Stimulated activated naive B cell treated with anti-CD40 and anti-IgM and Interleukin-4, amounts not matched to agents 10 μg/mL and 1 μg/mL and 100 μg/mL, for 72 hours (primary cell): ENCODE measurements at regions not wholly inside any gene's neighbourhood (a gene's known extent, or its start where the extent isn't known, plus 50 kb on each side); places are given as distances from the start of the nearest gene placed in this dataset.
"Not testable (repeated sequence)": the region's sequence is repeated elsewhere in the genome, so short reads cannot be mapped to it uniquely, and the experiment has no call there.

Experiments
- ATAC-seq, 2 donors: fragments of 150-1000 bp; cut with Tn5 transposase; replicated peaks; 2 replicates each; pipeline ENCODE4 v1.10.0; 2021; ENCODE audit warnings: moderate library complexity in 1 of 2
- DNase-seq: peaks from one replicate; pipeline ENCODE4 v3.0.0; 2021
- H3K27ac Mint-ChIP-seq: one replicate; pipeline ENCODE4 v1.8.0; 2022; ENCODE audit warnings: mild to moderate bottlenecking, mixed read lengths
- H3K27me3 Mint-ChIP-seq, 2 donors: one replicate each; pipeline ENCODE4 v1.8.0; 2022; ENCODE audit warnings: mixed read lengths in 2 of 2
- H3K36me3 Mint-ChIP-seq, 2 donors: one replicate each; pipeline ENCODE4 v1.8.0; 2022; ENCODE audit warnings: mixed read lengths in 2 of 2, mild to moderate bottlenecking in 1 of 2
- H3K4me1 Mint-ChIP-seq, 2 donors: one replicate each; pipeline ENCODE4 v1.8.0; 2022; ENCODE audit warnings: mixed read lengths in 2 of 2, mild to moderate bottlenecking in 1 of 2
- H3K4me3 Mint-ChIP-seq, 2 donors: one replicate each; pipeline ENCODE4 v1.8.0; 2022; ENCODE audit warnings: mild to moderate bottlenecking in 2 of 2, mixed read lengths in 2 of 2, moderate library complexity in 1 of 2
- H3K9me3 Mint-ChIP-seq, 2 donors: one replicate each; pipeline ENCODE4 v1.8.0; 2022; ENCODE audit warnings: mixed read lengths in 2 of 2, mild to moderate bottlenecking in 1 of 2

DNA sequence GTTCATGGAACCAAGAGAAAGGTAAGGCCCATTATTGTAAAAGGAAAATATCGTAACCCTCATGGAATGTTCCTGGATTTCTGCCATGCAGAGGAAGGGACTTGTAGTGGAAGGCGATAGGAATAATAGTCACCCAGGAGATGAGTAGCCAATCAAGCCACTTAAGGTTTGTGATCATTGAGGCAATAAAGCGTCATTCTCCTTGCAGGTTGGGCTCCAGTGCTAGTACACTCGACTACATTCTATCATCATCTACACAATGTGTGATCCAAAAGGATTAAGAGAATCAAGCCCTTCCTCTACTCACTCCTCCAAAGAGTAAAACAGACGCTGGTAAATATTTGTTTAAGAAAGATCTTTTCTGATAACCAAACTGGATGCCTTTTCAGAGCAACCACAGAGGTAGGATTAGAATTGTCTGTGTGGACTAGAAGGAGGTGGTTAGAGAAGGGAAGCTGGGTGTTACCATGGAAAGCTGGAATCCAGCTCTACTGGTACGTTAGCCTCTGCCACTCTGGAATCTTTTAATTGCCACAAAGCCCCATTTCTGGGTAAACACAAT, 245.7 kb downstream of the IKZF2 start:
- ATAC-seq (no peak), DNase-seq (no peak)
- Mint-ChIP-seq H3K4me1 (peaks cover 8 to 16% of the 10 kb centered on the region in 2 donors), H3K27ac (peak overlapping the region; percentile 3), H3K27me3 (no peaks in the 10 kb centered on the region), H3K4me3 (no peak overlapping the region), H3K36me3 (peaks cover 4 to 5% of the 10 kb centered on the region in 2 donors), H3K9me3 (peaks cover 0 to 3% of the 10 kb centered on the region in 2 donors)

DNA sequence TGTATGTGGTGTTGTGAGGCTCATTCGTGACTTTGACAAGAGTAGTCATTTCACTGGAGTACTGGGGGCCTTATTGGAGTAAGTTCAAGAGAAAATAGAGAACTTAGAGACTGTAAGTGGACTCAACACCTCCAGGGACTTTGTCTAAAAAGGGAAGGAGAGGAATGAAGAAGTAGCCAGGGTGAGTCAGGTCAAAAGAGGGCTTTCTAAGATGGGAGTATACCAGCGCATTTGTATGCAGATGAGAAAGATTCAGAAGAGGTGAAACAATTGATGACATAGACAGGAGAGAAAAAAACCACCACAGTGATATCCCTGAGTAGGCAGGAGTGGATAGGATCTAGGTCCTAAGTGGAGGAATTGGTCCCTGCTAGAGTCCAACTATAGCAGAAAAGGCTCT, 246.8 kb downstream of the IKZF2 start:
- H3K4me3 Mint-ChIP-seq, result no peak overlapping the region
- H3K36me3 Mint-ChIP-seq, result peaks cover 3 to 5% of the 10 kb centered on the region in 2 donors
- H3K27ac Mint-ChIP-seq, result no peak overlapping the region
- peak; percentile 96 to 99 for ATAC-seq
- peak; percentile 4 for DNase-seq
- H3K27me3 Mint-ChIP-seq, result no peaks in the 10 kb centered on the region
- H3K9me3 Mint-ChIP-seq, result peaks cover 0 to 3% of the 10 kb centered on the region in 2 donors
- peaks cover 8 to 16% of the 10 kb centered on the region in 2 donors for H3K4me1 Mint-ChIP-seq

DNA sequence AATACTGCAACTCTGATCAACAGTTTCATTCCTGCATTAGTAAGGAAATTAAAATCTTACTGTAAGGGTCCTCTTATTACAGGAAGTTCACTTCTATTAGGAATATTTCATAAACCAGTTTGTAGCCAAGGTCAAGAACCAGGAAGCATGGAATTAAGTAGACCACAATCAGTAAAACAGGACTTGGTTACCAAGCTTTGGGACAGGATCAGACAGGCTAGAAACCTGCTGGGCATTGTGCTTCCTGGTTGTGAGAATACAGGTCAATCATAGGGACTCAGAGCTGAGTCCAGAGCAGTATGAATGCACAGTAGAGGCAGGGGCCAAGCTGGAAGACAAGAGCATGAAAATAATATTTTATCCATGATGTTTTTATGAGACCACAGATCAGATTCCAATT, 248.0 kb downstream of the IKZF2 start:
- H3K27ac Mint-ChIP-seq, result no peak overlapping the region
- no peaks in the 10 kb centered on the region for H3K9me3 Mint-ChIP-seq
- H3K36me3 Mint-ChIP-seq, result no peaks in the 10 kb centered on the region
- H3K4me1 Mint-ChIP-seq, result peaks cover 8 to 16% of the 10 kb centered on the region in 2 donors
- no peak for DNase-seq
- H3K27me3 Mint-ChIP-seq, result no peaks in the 10 kb centered on the region
- H3K4me3 Mint-ChIP-seq, result no peak overlapping the region
- no peak for ATAC-seq

DNA sequence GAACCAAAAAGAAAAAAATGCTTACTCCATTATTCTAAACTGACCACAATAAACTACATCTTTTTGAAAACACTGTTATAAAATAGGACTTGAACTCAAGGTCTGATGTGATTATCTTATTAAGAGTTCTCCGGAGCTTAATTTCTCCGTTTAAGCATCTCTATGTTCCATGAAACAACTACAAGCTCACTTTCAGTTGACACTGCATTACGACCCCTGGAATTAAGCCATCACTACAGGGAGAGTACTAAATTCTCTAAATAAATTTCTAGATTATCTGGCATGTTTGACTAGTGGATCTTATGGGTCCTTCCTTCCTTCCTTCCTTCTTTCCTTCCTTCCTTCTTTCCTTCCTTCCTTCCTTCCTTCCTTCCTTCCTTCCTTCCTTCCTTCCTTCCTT, 249.0 kb downstream of the IKZF2 start:
- ATAC-seq (no peak), DNase-seq (no peak)
- no peaks in the 10 kb centered on the region for H3K27me3 Mint-ChIP-seq
- H3K4me1 Mint-ChIP-seq, result peaks cover 8 to 16% of the 10 kb centered on the region in 2 donors
- H3K27ac Mint-ChIP-seq, result no peak overlapping the region
- H3K36me3 Mint-ChIP-seq, result no peaks in the 10 kb centered on the region
- no peak overlapping the region for H3K4me3 Mint-ChIP-seq
- H3K9me3 Mint-ChIP-seq, result no peaks in the 10 kb centered on the region

DNA sequence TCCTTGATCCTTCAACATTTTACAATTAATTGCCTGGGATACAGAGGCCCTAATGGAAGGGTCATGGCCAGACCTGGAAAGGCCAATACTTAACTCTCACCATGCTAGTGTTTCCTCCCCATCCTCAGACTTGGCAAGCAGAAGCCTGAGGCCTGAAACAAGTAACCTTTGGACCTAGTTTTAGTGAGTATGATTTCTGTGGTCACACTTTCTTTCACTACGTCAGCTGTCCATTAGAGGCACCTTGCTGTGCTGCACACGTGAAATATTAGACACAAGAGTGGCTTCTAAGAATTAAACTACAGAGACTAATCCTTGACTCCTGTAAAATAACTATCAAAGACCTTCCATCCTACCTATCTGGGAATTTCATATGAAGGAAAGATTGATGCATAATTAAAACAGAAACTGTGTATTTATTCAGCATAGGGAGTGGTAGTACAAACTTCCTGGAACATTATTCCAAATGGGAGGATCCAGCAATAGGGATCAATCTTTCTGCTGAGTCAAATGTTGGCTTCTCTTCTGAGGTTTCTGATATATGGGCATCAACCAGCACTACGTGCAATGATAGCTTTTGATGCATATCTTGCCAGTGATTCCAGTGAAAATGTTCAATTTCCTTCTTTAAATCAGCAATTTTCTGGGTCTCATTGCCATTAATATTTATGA, 249.7 kb downstream of the IKZF2 start:
- DNase-seq (no peak), ATAC-seq (no peak)
- H3K27me3 Mint-ChIP-seq, result no peaks in the 10 kb centered on the region
- H3K36me3 Mint-ChIP-seq, result no peaks in the 10 kb centered on the region
- peaks cover 8 to 16% of the 10 kb centered on the region in 2 donors for H3K4me1 Mint-ChIP-seq
- H3K4me3 Mint-ChIP-seq, result no peak overlapping the region
- no peak overlapping the region for H3K27ac Mint-ChIP-seq
- no peaks in the 10 kb centered on the region for H3K9me3 Mint-ChIP-seq

DNA sequence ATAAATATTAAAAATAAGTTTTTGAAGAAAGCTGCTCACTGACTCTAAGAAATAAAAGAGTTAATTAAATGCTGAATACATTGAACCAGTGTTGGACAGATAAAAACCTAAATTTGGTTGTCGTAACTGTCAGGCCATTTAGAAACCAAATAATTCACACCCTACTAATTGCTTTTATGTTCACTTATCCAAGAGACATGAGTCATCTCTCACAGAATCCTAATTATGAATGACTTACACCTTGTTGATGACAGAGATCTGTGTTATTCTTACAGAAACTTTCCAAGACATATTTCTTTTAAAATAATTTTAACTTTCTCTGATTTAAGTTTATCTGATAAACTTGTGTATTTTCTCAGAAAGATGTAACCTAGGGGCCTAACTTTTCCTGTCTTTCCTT, 250.7 kb downstream of the IKZF2 start:
- Mint-ChIP-seq H3K27ac (no peak overlapping the region), H3K36me3 (no peaks in the 10 kb centered on the region), H3K4me3 (no peak overlapping the region), H3K9me3 (no peaks in the 10 kb centered on the region), H3K27me3 (no peaks in the 10 kb centered on the region), H3K4me1 (peaks cover 5 to 11% of the 10 kb centered on the region in 2 donors)
- ATAC-seq, result no peak
- no peak for DNase-seq

DNA sequence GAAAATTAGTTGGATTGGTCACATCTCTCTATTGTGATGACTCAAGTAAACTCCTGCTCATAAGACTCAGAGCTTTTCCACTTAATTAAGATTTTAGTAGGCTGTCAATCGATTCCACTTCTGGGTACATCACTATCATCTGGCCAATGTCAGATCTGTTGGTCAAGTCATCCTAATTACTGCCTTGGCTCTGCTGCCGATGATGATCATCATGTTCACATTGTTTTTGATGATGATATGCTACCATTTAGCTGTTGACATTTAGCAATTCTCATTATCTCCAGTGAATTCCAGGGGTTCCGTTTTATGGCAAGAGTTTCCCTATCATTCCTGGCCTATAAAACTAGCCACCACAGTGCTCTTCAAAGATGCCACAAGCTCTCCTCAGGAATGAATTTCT, 253.4 kb downstream of the IKZF2 start:
- no peak overlapping the region for H3K27ac Mint-ChIP-seq
- H3K4me3 Mint-ChIP-seq, result no peak overlapping the region
- H3K4me1 Mint-ChIP-seq, result peaks cover 5 to 15% of the 10 kb centered on the region in 2 donors
- ATAC-seq, result no peak
- no peaks in the 10 kb centered on the region for H3K27me3 Mint-ChIP-seq
- H3K9me3 Mint-ChIP-seq, result no peaks in the 10 kb centered on the region
- no peak for DNase-seq
- H3K36me3 Mint-ChIP-seq, result no peaks in the 10 kb centered on the region

DNA sequence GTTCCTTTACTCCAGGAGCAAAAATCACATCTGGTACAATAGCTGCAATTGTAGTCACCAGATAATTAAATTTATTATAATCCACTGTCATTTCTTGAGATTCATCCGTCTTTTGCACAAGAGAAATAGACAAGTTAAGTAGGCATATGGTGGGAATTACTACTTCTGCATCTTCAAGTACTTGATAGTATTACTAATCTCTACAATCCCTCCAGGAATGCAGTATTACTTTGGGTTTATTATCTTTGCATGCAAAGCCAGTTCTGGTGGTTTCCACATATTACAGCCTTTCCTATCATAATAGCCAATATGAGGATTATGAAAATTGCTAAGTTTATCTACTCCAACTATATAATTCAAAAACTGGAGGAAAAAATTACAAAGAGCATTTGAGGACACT, 254.1 kb downstream of the IKZF2 start:
- Mint-ChIP-seq H3K27ac (no peak overlapping the region), H3K36me3 (no peaks in the 10 kb centered on the region), H3K9me3 (no peaks in the 10 kb centered on the region), H3K4me1 (peaks cover 7 to 22% of the 10 kb centered on the region in 2 donors), H3K4me3 (no peak overlapping the region), H3K27me3 (no peaks in the 10 kb centered on the region)
- ATAC-seq (no peak), DNase-seq (no peak)

DNA sequence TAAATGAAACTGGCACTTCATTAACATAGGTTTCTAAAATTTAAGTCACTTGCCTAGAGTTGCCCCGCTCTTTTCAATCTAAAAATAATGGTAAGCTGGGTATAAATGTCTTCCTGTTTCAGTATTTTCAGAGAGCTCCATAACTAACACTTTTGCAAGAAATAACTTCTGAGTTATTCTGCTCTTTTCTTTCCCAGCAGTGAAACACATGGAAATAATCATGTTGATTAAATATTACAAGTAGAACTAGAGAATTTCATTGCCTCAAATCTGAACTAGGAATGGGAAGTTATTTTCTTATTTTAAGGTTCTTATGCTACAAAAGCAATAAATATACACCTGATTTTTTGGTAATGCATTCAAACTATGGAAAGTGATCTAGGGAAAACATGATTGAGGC, 257.4 kb downstream of the IKZF2 start:
- Mint-ChIP-seq H3K4me3 (peak overlapping the region in 1 of 2 donors; percentile 43), H3K27me3 (no peaks in the 10 kb centered on the region), H3K9me3 (no peaks in the 10 kb centered on the region), H3K4me1 (peaks cover 10 to 25% of the 10 kb centered on the region in 2 donors), H3K36me3 (no peaks in the 10 kb centered on the region), H3K27ac (no peak overlapping the region)
- DNase-seq (no peak), ATAC-seq (peak in 1 of 2 donors; percentile 31)

DNA sequence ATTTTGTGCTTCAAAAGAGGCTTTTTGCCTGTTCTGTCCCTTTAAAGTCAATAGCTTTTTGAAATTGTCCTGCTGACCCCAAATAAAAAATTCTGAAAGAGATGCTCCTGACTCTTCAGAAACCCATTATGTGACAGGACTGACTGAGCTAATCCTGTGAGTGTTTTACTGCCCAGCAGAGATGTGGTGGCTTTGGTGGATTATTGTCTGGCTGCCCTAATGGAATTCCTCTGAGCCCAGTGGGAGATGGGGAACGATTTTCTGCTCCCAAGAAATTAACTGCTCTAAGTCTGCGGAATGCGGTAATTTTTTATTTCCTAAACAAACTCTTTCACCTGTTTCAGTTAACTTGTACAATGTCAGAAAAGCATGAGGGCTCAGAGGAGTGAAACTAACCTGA, 258.2 kb downstream of the IKZF2 start:
- H3K4me1 Mint-ChIP-seq, result peaks cover 11 to 25% of the 10 kb centered on the region in 2 donors
- ATAC-seq (no peak), DNase-seq (no peak)
- H3K9me3 Mint-ChIP-seq, result no peaks in the 10 kb centered on the region
- H3K4me3 Mint-ChIP-seq, result no peak overlapping the region
- H3K27ac Mint-ChIP-seq, result no peak overlapping the region
- H3K27me3 Mint-ChIP-seq, result no peaks in the 10 kb centered on the region
- H3K36me3 Mint-ChIP-seq, result no peaks in the 10 kb centered on the region

DNA sequence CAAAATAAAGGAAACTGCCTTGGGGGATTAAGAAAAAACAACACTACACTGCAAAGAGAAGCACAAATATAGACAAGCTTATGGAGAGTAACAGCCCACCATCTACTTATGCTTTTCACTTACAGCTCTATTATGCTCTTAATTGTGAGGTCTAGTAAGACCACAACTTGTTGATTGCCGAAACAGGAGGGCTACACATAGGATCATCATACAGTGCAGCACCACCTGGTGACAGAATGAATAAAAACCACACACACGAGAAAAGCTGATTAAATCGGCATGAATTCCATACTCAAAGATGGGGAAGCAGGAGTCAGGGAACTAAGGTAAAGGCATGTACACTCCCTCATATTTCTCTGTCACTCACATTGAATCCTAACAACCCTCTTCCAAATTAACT, 259.2 kb downstream of the IKZF2 start:
- no peak for DNase-seq
- no peaks in the 10 kb centered on the region for H3K36me3 Mint-ChIP-seq
- no peaks in the 10 kb centered on the region for H3K27me3 Mint-ChIP-seq

DNA sequence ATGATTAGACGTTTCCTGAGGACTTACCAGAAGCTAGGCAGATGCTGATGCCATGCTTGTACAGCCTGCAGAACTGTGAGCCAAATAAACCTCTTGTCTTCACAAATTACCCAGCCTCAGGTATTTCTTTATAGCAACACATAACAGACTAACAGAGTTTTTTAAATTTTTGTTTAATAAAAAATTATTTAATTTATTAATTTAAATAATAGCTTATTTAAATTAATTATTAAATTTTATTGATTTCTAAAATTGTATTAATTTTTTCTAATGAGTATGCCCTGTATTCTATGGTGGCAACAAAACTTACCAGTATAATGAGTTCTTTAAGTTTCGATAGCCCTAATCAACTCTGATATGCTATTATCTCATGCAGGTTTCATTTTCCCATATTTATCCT, 259.8 kb downstream of the IKZF2 start:
- DNase-seq, result no peak
- peaks cover 2 to 3% of the 10 kb centered on the region in 2 donors for H3K36me3 Mint-ChIP-seq
- no peaks in the 10 kb centered on the region for H3K27me3 Mint-ChIP-seq
- peaks cover 2 to 3% of the 10 kb centered on the region in 2 donors for H3K9me3 Mint-ChIP-seq
- no peak for ATAC-seq
- H3K27ac Mint-ChIP-seq, result no peak overlapping the region
- peaks cover 13 to 25% of the 10 kb centered on the region in 2 donors for H3K4me1 Mint-ChIP-seq
- no peak overlapping the region for H3K4me3 Mint-ChIP-seq

More for the DNA sequence above, 259.2 kb downstream of the IKZF2 start:
- H3K4me1 Mint-ChIP-seq, result peaks cover 13 to 25% of the 10 kb centered on the region in 2 donors
- no peak overlapping the region for H3K27ac Mint-ChIP-seq
- H3K4me3 Mint-ChIP-seq, result no peak overlapping the region
- no peaks in the 10 kb centered on the region for H3K9me3 Mint-ChIP-seq
- peak in 1 of 2 donors; percentile 25 for ATAC-seq

DNA sequence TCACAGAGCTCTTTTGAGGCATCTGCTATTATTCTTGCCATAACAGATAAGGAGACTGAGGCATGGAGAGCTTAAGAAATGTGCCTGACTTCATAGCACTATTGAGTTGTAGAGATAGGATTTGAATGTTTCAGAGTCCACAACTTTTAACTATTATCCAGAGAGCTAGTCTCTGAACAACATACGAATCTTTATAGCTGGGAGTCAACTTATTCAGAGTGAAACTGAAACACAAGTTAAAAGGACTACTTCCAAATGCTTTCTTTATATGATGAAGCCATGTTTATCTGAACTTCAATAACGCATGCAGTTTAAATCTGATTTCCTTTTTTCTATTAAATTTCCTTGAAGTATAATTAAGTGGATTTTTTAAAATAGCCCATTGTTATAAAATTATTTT, 268.8 kb downstream of the IKZF2 start:
- H3K27ac Mint-ChIP-seq, result no peak overlapping the region
- no peaks in the 10 kb centered on the region for H3K27me3 Mint-ChIP-seq
- H3K4me1 Mint-ChIP-seq, result peaks cover 0 to 2% of the 10 kb centered on the region in 2 donors
- ATAC-seq (no peak), DNase-seq (no peak)
- H3K4me3 Mint-ChIP-seq, result no peak overlapping the region
- H3K9me3 Mint-ChIP-seq, result peaks cover 19 to 24% of the 10 kb centered on the region in 2 donors
- H3K36me3 Mint-ChIP-seq, result peaks cover 22 to 30% of the 10 kb centered on the region in 2 donors

DNA sequence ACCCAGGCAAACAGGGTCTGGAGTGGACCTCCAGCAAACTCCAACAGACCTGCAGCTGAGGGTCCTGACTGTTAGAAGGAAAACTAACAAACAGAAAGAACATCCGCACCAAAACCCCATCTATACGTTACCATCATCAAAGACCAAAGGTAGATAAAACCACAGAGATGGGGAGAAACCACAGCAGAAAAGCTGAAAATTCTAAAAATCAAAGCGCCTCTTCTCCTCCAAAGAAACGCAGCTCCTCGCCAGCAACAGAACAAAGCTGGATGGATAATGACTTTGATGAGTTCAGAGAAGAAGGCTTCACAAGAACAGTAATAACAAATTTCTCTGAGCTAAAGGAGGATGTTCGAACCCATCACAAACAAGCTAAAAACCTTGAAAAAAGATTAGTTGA, 274.9 kb downstream of the IKZF2 start:
- not testable (repeated sequence) for H3K27me3 Mint-ChIP-seq, H3K4me3 Mint-ChIP-seq, DNase-seq, ATAC-seq, H3K27ac Mint-ChIP-seq, H3K36me3 Mint-ChIP-seq, H3K4me1 Mint-ChIP-seq
- H3K9me3 Mint-ChIP-seq, result peaks cover 3 to 11% of the 10 kb centered on the region in 2 donors

DNA sequence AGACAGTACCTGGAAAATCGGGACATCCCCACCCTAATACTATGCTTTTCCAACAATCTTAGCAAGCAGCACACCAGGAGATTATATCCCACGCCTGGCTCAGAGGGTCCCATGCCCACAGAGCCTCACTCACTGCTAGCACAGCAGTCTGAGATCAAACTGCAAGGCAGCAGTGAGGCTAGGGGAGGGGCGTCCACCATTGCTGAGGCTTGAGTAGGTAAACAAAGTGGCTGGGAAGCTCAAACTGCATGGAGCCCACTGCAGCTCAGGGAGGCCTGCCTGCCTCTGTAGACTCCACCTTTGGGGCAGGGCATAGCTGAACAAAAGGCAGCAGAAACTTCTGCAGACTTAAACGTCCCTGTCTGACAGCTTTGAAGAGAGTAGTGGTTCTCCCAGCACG, 275.5 kb downstream of the IKZF2 start:
- H3K36me3 Mint-ChIP-seq, H3K4me1 Mint-ChIP-seq, DNase-seq, H3K27ac Mint-ChIP-seq, H3K27me3 Mint-ChIP-seq, ATAC-seq, H3K4me3 Mint-ChIP-seq: not testable (repeated sequence)
- peaks cover 3 to 11% of the 10 kb centered on the region in 2 donors for H3K9me3 Mint-ChIP-seq
